ENCODE measurements at regions not wholly inside any gene's neighbourhood (a gene's known extent, or its start where the extent isn't known, plus 50 kb on each side); places are given as distances from the start of the nearest gene placed in this dataset.

DNA sequence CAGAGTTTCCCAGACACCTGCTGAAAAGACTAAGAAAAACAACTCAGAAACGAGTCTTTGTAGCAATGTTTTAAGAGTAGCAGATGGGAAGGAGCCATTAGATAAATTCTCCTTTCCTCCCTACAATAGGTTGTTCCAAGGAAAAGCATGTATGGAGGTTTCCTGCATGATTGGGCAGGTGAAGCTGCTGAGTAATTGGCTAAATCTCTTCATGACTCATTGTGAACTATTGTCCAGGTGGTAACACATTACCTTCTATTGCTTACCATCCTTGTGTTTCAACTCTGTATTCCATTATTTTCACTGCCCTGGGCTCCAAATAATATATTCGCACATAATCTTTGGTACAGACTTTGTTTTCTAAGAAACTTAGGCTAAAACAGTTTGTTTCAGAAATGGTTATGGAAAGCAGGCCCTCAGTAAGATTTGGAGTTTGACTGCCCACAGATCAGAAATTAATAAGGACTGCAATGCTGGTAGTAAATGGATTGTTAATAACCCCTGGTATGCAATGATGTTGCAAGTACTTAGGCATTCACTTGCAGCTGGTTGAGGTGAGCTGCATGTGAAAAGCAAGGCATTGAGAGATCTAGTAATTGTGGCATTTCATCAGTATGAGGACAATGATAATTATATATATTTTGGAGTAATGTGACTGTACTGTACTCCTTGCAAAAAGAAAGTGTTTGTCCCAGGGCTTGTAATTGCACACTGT lies 281.4 kb upstream of the VLDLR start:
- 71% methylated on average over 2 of the region's 2 CpGs for WGBS
- H3K27ac ChIP-seq = no peak overlapping the region
- no peak for DNase-seq (ENCODE audit: low spot score in 2 of 2)
- H3K4me3 ChIP-seq = no peak overlapping the region
- H3K27me3 ChIP-seq = no peaks in the 10 kb centered on the region
- H3K36me3 ChIP-seq = no peaks in the 10 kb centered on the region
- no peaks in the 10 kb centered on the region for H3K9me3 ChIP-seq
- TF ChIP-seq, protein P1, sequence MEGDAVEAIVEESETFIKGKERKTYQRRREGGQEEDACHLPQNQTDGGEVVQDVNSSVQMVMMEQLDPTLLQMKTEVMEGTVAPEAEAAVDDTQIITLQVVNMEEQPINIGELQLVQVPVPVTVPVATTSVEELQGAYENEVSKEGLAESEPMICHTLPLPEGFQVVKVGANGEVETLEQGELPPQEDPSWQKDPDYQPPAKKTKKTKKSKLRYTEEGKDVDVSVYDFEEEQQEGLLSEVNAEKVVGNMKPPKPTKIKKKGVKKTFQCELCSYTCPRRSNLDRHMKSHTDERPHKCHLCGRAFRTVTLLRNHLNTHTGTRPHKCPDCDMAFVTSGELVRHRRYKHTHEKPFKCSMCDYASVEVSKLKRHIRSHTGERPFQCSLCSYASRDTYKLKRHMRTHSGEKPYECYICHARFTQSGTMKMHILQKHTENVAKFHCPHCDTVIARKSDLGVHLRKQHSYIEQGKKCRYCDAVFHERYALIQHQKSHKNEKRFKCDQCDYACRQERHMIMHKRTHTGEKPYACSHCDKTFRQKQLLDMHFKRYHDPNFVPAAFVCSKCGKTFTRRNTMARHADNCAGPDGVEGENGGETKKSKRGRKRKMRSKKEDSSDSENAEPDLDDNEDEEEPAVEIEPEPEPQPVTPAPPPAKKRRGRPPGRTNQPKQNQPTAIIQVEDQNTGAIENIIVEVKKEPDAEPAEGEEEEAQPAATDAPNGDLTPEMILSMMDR (IDR thresholded peaks at IDR 0.05) = no peak
- TF ChIP-seq EP300 (IDR thresholded peaks at IDR 0.05) (no peak), POLR2AphosphoS5 (IDR thresholded peaks at IDR 0.05) (no peak), POLR2A (IDR thresholded peaks at IDR 0.05) (no peak)
- no peaks in the 10 kb centered on the region for H3K4me1 ChIP-seq

DNA sequence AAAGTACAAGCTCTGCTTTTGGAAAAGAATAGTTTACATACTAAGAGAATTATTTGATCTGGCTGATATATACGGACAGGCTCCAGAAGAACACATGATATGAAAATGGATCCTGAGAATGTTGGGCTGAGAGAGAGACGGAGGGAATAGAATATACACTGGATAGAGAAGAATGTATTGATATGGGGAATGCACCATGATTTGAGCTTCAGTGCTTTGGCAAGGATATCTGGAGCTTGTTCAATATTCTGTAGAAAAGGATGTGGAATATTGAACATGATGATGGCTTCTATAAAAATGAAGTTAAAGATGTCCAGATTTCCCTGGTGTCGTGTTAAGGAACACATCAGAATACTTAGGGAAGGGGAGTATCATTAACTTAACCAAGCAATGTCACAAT lies 280.5 kb upstream of the VLDLR start:
- no peaks in the 10 kb centered on the region for H3K9me3 ChIP-seq
- no peak overlapping the region for H3K4me3 ChIP-seq
- no peak for DNase-seq (ENCODE audit: low spot score in 2 of 2)
- H3K4me1 ChIP-seq = no peaks in the 10 kb centered on the region
- H3K36me3 ChIP-seq = no peaks in the 10 kb centered on the region
- H3K27me3 ChIP-seq = no peaks in the 10 kb centered on the region
- WGBS = 58% methylated on average over 3 of the region's 3 CpGs
- H3K27ac ChIP-seq = no peak overlapping the region
- TF ChIP-seq, protein P1 (IDR thresholded peaks at IDR 0.05) = no peak
- TF ChIP-seq EP300 (IDR thresholded peaks at IDR 0.05) (no peak), POLR2A (IDR thresholded peaks at IDR 0.05) (no peak), POLR2AphosphoS5 (IDR thresholded peaks at IDR 0.05) (no peak)

DNA sequence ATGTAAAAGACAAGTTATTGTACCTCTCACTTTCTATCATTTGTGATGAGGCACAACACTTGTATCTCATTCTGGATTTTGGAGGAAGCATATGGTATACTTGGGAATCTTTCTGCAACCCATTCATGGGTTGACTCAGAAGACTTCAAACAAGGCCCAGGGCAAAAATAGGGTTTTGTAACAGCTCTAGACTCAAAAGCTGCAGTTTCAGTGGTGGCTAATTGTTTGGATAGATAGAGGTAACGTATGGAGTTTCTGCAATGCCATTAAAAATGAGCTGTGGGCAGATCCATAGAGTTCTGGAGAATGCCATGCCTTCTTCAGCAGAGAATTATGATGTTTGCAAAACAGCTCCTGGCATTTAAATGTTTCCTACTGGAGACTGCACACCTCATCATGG lies 279.6 kb upstream of the VLDLR start:
- no peak for DNase-seq (ENCODE audit: low spot score in 2 of 2)
- H3K27ac ChIP-seq = no peak overlapping the region
- TF ChIP-seq POLR2A (IDR thresholded peaks at IDR 0.05) = no peak
- WGBS = 100% methylated on average over 1 of the region's 1 CpG
- no peaks in the 10 kb centered on the region for H3K9me3 ChIP-seq
- no peak overlapping the region for H3K4me3 ChIP-seq
- H3K27me3 ChIP-seq = no peaks in the 10 kb centered on the region
- no peaks in the 10 kb centered on the region for H3K36me3 ChIP-seq
- H3K4me1 ChIP-seq = no peaks in the 10 kb centered on the region

DNA sequence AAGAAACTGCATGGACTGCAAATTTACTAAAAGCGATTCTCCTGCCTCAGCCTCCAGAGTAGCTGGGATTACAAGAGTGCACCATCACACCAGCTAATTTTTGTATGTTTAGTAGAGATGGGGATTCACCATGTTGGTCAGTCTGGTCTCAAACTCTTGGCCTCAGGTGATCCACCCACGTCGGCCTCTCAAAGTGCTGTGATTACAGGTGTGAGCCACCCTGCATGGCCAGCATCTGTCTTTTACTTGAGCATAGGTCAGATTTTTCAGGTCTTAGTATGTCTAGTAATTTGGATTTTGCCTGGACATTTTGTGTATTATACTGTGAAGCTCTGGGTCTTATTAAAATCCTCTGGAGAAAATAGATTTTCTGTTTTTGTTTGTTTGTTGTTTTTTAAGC lies 277.8 kb upstream of the VLDLR start:
- no peak for TF ChIP-seq POLR2A (IDR thresholded peaks at IDR 0.05)
- TF ChIP-seq, protein P1 (IDR thresholded peaks at IDR 0.05) = no peak
- no peak for TF ChIP-seq EP300 (IDR thresholded peaks at IDR 0.05)
- TF ChIP-seq POLR2AphosphoS5 (IDR thresholded peaks at IDR 0.05) = no peak
- Histone ChIP-seq H3K27ac (no peak overlapping the region), H3K4me1 (no peaks in the 10 kb centered on the region), H3K9me3 (peaks cover 1% of the 10 kb centered on the region), H3K36me3 (no peaks in the 10 kb centered on the region), H3K4me3 (no peak overlapping the region), H3K27me3 (no peaks in the 10 kb centered on the region)
- DNase-seq (ENCODE audit: low spot score in 2 of 2) = no peak
- WGBS = 95% methylated on average over 3 of the region's 3 CpGs

DNA sequence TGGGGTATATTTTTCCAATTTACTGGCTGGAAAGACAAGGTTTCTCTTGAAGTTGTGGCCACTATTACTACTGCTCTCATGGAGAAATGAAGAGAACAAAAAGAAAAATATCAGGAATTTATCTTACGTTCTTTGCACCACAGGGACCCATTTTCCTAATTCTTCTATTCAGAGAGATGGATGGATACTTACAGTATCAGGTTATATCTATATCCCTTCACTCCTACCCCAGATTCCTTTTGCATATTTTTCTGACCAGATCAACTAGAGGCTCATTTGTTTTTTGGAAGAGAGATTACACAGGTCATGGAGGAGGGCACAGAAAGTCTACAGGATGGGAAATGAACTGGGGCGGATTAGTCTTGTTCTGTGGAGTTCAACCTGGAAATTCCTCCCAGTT lies 277.2 kb upstream of the VLDLR start:
- Histone ChIP-seq H3K9me3 (peaks cover 5% of the 10 kb centered on the region), H3K4me3 (no peak overlapping the region), H3K27me3 (no peaks in the 10 kb centered on the region), H3K4me1 (no peaks in the 10 kb centered on the region), H3K27ac (no peak overlapping the region), H3K36me3 (no peaks in the 10 kb centered on the region)
- WGBS = 98% methylated on average over 2 of the region's 2 CpGs
- TF ChIP-seq POLR2A (IDR thresholded peaks at IDR 0.05) = no peak
- TF ChIP-seq, protein P1 (IDR thresholded peaks at IDR 0.05) = no peak
- no peak for TF ChIP-seq POLR2AphosphoS5 (IDR thresholded peaks at IDR 0.05)
- TF ChIP-seq EP300 (IDR thresholded peaks at IDR 0.05) = no peak
- no peak for DNase-seq (ENCODE audit: low spot score in 2 of 2)

DNA sequence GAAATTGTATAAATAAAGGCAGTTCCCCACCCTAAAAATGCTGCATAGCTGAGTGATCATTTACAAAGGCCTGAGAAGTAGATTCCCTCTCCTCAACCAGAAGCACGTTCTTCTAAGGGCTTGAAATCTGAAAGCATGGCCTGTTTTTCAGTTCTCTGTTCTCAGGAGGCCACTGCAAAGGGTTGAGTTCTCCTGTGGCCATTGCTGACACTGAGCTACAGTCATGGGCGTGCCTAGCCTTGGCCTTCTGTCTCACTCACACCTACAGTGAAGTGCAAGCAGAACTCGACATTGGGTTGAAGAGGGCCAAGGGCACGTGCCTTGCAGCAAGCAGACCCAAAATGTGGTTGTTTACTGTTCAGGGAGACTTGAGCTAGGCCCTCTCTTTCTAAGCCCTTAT lies 276.6 kb upstream of the VLDLR start:
- WGBS = 84% methylated on average over 4 of the region's 4 CpGs

More for the DNA sequence above, 276.6 kb upstream of the VLDLR start:
- Histone ChIP-seq H3K27me3 (no peaks in the 10 kb centered on the region), H3K4me1 (no peaks in the 10 kb centered on the region), H3K9me3 (peaks cover 5% of the 10 kb centered on the region), H3K36me3 (no peaks in the 10 kb centered on the region), H3K4me3 (no peak overlapping the region), H3K27ac (no peak overlapping the region)
- TF ChIP-seq POLR2AphosphoS5 (IDR thresholded peaks at IDR 0.05) (no peak), EP300 (IDR thresholded peaks at IDR 0.05) (no peak), POLR2A (IDR thresholded peaks at IDR 0.05) (no peak)
- TF ChIP-seq, protein P1 (IDR thresholded peaks at IDR 0.05) = no peak
- DNase-seq (ENCODE audit: low spot score in 2 of 2) = no peak
